Right lobe of liver (tissue), 6 donors: ENCODE measurements at regions not wholly inside any gene's neighbourhood (a gene's known extent, or its start where the extent isn't known, plus 50 kb on each side); places are given as distances from the start of the nearest gene placed in this dataset.
"Not testable (repeated sequence)": the region's sequence is repeated elsewhere in the genome, so short reads cannot be mapped to it uniquely, and the experiment has no call there.

ENCODE experiments used
- ATAC-seq, 4 donors: fragments of 200-7000 bp; cut with Tn5 transposase; one replicate each; pipeline ENCODE4 v1.9.1; 2020; ENCODE audit warnings: mild to moderate bottlenecking in 4 of 4, moderate library complexity in 4 of 4
- DNase-seq, 3 donors: peaks; one replicate each; pipeline ENCODE4 v3.0.0-alpha.2; 2020
- H3K27ac ChIP-seq, 3 donors: fragments of 200-600 bp; one replicate each; pipeline ENCODE4 v1.8.0; 2022
- H3K27me3 ChIP-seq, 2 donors: fragments of 200-600 bp; one replicate each; pipeline ENCODE4 v1.8.0; 2022
- H3K36me3 ChIP-seq, 4 donors: fragments of 200-600 bp; sonication (generic) in 1 of 4; one replicate each; pipeline versions ENCODE4 v1.5.1 to v1.8.0; 2017 to 2022; ENCODE audit warnings: control low read depth in 1 of 4
- H3K4me1 ChIP-seq, 4 donors: fragments of 200-600 bp; sonication (generic) in 1 of 4; one replicate each; pipeline versions ENCODE4 v1.5.1 to v1.8.0; 2017 to 2022; ENCODE audit warnings: control low read depth in 1 of 4
- H3K4me3 ChIP-seq, 3 donors: fragments of 200-600 bp; one replicate each; pipeline ENCODE4 v1.8.0; 2022
- H3K9me3 ChIP-seq, 4 donors: fragments of 200-600 bp; sonication (generic) in 1 of 4; one replicate each; pipeline versions ENCODE4 v1.5.1 to v1.8.0; 2017 to 2022; ENCODE audit warnings: control low read depth in 1 of 4
- POLR2A ChIP-seq: fragments of 450-650 bp; IDR thresholded peaks from one replicate; pipeline ENCODE4 v1.6.1; 2017; ENCODE audit warnings: antibody characterized with exemption, mild to moderate bottlenecking
- WGBS: methylation state at CpG from one replicate; pipeline ENCODE4 v1.1.6; 2018; ENCODE audit warnings: low coverage, low lambda C conversion rate; ENCODE audit not compliant: insufficient coverage; ENCODE audit errors: missing lambda C conversion rate; 5-methylcytosine and 5-hydroxymethylcytosine counted together
- intact Hi-C, 2 donors: fragments of 100-400 bp; cut with DNase I; formaldehyde crosslinking; loops; one replicate each; pipeline versions ENCODE4 v1.11.2 to v1.14.1; 2022
- TF ChIP-seq, protein P1 (sequence below), 4 donors: fragments of 200-600 bp in 3 of 4; fragments of 450-650 bp in 1 of 4; IDR thresholded peaks; one replicate each; pipeline versions ENCODE4 v1.5.1 to v1.8.0; 2016 to 2022; ENCODE audit warnings: antibody characterized with exemption in 4 of 4, mild to moderate bottlenecking in 2 of 4
- donor health status: DM: no; HTN: yes; CAD: no.
- donor health status: DM: no; HTN: no; CAD: no.
- donor health status: DM: no; HTN: no; CAD: no.
- donor health status: DM: no; HTN: yes; CAD: no.
- donor health status: DM: no; HTN: yes; CAD: no.

GRCh38 chr5:37931541-37931940, 91.7 kb upstream of the GDNF start:
- intact Hi-C loops, result no loop called here
- TF ChIP-seq, protein P1, sequence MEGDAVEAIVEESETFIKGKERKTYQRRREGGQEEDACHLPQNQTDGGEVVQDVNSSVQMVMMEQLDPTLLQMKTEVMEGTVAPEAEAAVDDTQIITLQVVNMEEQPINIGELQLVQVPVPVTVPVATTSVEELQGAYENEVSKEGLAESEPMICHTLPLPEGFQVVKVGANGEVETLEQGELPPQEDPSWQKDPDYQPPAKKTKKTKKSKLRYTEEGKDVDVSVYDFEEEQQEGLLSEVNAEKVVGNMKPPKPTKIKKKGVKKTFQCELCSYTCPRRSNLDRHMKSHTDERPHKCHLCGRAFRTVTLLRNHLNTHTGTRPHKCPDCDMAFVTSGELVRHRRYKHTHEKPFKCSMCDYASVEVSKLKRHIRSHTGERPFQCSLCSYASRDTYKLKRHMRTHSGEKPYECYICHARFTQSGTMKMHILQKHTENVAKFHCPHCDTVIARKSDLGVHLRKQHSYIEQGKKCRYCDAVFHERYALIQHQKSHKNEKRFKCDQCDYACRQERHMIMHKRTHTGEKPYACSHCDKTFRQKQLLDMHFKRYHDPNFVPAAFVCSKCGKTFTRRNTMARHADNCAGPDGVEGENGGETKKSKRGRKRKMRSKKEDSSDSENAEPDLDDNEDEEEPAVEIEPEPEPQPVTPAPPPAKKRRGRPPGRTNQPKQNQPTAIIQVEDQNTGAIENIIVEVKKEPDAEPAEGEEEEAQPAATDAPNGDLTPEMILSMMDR (IDR thresholded peaks at IDR 0.05), result no peak
- TF ChIP-seq POLR2A, result no peak
- DNase-seq (no peak), ATAC-seq (no peak)
- no peak overlapping the region for H3K27ac ChIP-seq
- H3K4me1 ChIP-seq, result no peaks in the 10 kb centered on the region
- no peak overlapping the region for H3K4me3 ChIP-seq
- WGBS, result 83% methylated on average over 2 of the region's 2 CpGs
- no peaks in the 10 kb centered on the region for H3K36me3 ChIP-seq
- H3K9me3 ChIP-seq, result no peaks in the 10 kb centered on the region
- H3K27me3 ChIP-seq, result no peaks in the 10 kb centered on the region

- ATAC-seq (no peak), DNase-seq (no peak)
- intact Hi-C loops, result no loop called here
- no peaks in the 10 kb centered on the region for H3K36me3 ChIP-seq
- no peaks in the 10 kb centered on the region for H3K4me1 ChIP-seq
- no peak overlapping the region for H3K4me3 ChIP-seq
- 100% methylated on average over 2 of the region's 2 CpGs for WGBS
- no peak overlapping the region for H3K27ac ChIP-seq
- TF ChIP-seq POLR2A, result no peak
- TF ChIP-seq, protein P1 (IDR thresholded peaks at IDR 0.05), result no peak
- H3K9me3 ChIP-seq, result no peaks in the 10 kb centered on the region
- no peaks in the 10 kb centered on the region for H3K27me3 ChIP-seq
Measured at GRCh38 chr5:37930350-37930749, 90.5 kb upstream of the GDNF start.

DNA sequence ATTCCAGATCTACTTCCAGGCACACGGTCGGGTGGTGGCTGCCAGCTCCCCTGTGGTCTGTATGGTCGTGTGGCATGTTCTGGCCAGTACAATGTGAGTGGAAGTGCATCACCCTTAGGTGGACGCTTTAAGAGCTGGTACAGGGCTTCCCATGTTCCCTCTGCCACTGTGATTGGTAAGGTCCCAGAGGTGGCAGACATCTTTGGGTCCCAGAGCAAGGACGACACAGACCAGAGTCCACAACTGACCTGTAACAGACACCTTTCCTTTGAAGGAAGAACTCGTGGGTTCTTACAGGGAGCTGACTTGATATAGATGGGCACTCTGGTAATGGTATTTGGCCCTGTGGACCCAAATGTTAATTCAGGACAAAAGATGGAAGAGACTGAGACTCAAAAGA, 90.0 kb upstream of the GDNF start:
- no peaks in the 10 kb centered on the region for H3K27me3 ChIP-seq
- H3K4me3 ChIP-seq, result no peak overlapping the region
- TF ChIP-seq POLR2A, result no peak
- TF ChIP-seq, protein P1 (IDR thresholded peaks at IDR 0.05), result no peak
- no peak overlapping the region for H3K27ac ChIP-seq
- ATAC-seq (no peak), DNase-seq (no peak)
- WGBS, result 62% methylated on average over 3 of the region's 6 CpGs
- H3K9me3 ChIP-seq, result no peaks in the 10 kb centered on the region
- no peaks in the 10 kb centered on the region for H3K36me3 ChIP-seq
- intact Hi-C loops, result no loop called here
- no peaks in the 10 kb centered on the region for H3K4me1 ChIP-seq

GRCh38 chr5:37927753-37928152, 87.9 kb upstream of the GDNF start:
- H3K4me1 ChIP-seq, H3K27me3 ChIP-seq, H3K27ac ChIP-seq, H3K36me3 ChIP-seq, ATAC-seq, H3K4me3 ChIP-seq, DNase-seq, H3K9me3 ChIP-seq, intact Hi-C loops: not testable (repeated sequence)
- WGBS, result 65% methylated on average over 4 of the region's 4 CpGs

DNA sequence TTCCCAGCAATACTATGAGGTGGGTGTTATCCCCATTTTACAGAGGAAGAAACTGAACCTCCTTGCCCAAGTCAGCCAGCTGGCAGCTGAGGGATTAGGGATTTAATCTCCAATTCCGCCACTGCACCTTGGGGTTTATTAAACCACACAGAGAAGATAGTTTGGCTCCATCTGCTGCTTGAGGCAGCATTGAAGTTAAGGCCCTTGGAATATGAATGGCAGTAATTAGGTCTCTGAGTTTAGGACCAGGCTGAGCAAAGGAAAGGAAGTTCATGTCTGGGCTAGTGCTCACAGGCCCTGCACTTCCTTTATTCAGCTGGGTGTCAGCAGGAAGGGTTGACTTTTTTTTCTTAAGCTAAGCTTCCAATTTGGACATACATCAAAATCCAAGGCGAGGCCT, 86.9 kb upstream of the GDNF start:
- ATAC-seq, result peak; percentile 52 to 75 (median 66)
- Histone ChIP-seq H3K4me1 (no peaks in the 10 kb centered on the region), H3K27ac (no peak overlapping the region), H3K36me3 (no peaks in the 10 kb centered on the region), H3K27me3 (no peaks in the 10 kb centered on the region), H3K9me3 (no peaks in the 10 kb centered on the region), H3K4me3 (no peak overlapping the region)
- intact Hi-C loops, result no loop called here
- DNase-seq, result no peak
- TF ChIP-seq, protein P1 (IDR thresholded peaks at IDR 0.05), result peak in 2 of 4 donors; percentile 11 to 24
- no peak for TF ChIP-seq POLR2A
- WGBS, result 11% methylated on average over 1 of the region's 2 CpGs
